ENCODE measurements at regions not wholly inside any gene's neighbourhood (a gene's known extent, or its start where the extent isn't known, plus 50 kb on each side); places are given as distances from the start of the nearest gene placed in this dataset.

- TF ChIP-seq POLR2A (IDR thresholded peaks at IDR 0.05) (no peak), POLR2AphosphoS5 (IDR thresholded peaks at IDR 0.05) (no peak)
Observed at GRCh38 chr5:143569213-143569701, 165.8 kb upstream of the NR3C1 start.

Measured in spleen (tissue), 3 donors.